ENCODE measurements at regions not wholly inside any gene's neighbourhood (a gene's known extent, or its start where the extent isn't known, plus 50 kb on each side); places are given as distances from the start of the nearest gene placed in this dataset.

- TF ChIP-seq CTCF (IDR thresholded peaks at IDR 0.05) (no peak), ZFX (IDR thresholded peaks at IDR 0.05; ENCODE audit: borderline replicate concordance) (no peak)
These were observed 661.8 kb upstream of the MBL2 start for GRCh38 chr10:53434413-53434812.

All from 22Rv1 (cell line).